Bronchial epithelial cell (primary cell): ENCODE measurements at regions not wholly inside any gene's neighbourhood (a gene's known extent, or its start where the extent isn't known, plus 50 kb on each side); places are given as distances from the start of the nearest gene placed in this dataset.

ENCODE experiments used
- DNase-seq: peaks from one replicate; pipeline ENCODE4 v3.0.0-alpha.2; 2010; ENCODE audit warnings: low read depth
- FAIRE-seq: peaks from 2 replicates; lab custom pipeline; 2011; peaks lifted over from hg19 to GRCh38; lab: Jason Lieb, UNC
- H3K27me3 ChIP-seq: 2 replicates; pipeline ENCODE4 v1.5.1; 2011; ENCODE audit warnings: low read length; ENCODE audit not compliant: control insufficient read depth, insufficient read depth
- H3K36me3 ChIP-seq: 2 replicates; pipeline ENCODE4 v1.5.1; 2011; ENCODE audit warnings: low read length; ENCODE audit not compliant: control insufficient read depth, insufficient read depth
- H3K4me3 ChIP-seq: 2 replicates; pipeline ENCODE4 v1.5.1; 2011; ENCODE audit warnings: mild to moderate bottlenecking, low read depth, low read length, control low read depth
- CTCF ChIP-seq: IDR thresholded peaks from 2 replicates; pipeline ENCODE4 v1.5.1; 2011; ENCODE audit warnings: mild to moderate bottlenecking, moderate library complexity, low read length, control low read depth, inconsistent platforms; ENCODE audit not compliant: insufficient read depth, severe bottlenecking

DNA sequence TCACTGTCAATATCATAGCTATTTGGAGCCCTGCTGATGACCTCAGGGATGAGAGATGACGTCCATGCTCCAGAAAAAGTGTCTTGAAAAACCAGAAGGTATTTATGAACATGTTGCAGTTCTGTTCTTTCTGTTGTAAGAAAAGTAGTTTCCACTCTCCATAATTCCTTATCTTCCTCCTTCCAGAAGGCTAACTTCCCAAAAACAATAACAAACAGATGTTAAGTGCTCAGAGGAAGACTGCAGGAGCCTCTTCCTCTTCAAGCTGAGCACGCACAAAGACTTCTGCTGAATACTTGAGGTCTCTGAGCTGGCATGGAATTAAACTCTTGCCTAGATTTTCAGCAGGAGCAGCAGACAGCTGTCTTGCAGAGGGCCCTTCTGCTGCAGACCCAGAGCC is 434.5 kb upstream of the KLHL29 start:
- Histone ChIP-seq H3K27me3 (no peaks in the 10 kb centered on the region), H3K4me3 (no peak overlapping the region), H3K36me3 (no peaks in the 10 kb centered on the region)
- FAIRE-seq, result no peak
- no peak for TF ChIP-seq CTCF
- DNase-seq, result no peak

DNA sequence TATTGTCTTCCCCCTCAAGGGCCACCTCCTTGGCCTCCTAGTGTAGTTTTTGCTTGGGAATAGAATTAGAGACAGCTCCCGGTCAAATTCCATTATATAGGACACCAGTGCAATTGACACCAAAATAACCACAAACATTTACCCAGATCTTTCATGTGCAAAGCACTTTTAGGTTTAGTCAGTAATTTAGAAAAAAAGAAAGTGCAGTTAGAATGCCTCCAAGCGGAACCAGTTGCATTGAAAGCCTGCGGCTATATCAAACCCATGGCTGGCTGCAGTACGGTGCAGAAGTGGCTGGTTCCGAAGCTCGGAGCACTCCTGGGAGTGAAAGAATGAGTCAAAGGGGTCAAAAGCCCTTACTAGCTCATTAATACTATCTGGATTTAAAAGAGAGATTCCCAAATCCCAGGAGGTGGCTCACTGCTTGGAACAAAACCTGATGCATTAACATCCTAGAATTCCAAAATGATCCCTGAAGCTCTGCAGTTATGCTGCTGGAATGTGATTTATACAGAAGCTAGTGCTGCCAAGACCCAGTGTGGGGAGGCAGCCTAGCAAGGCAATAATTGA is 432.2 kb upstream of the KLHL29 start:
- Histone ChIP-seq H3K27me3 (no peaks in the 10 kb centered on the region), H3K4me3 (no peak overlapping the region), H3K36me3 (no peaks in the 10 kb centered on the region)
- TF ChIP-seq CTCF, result no peak
- no peak for FAIRE-seq
- DNase-seq, result no peak

DNA sequence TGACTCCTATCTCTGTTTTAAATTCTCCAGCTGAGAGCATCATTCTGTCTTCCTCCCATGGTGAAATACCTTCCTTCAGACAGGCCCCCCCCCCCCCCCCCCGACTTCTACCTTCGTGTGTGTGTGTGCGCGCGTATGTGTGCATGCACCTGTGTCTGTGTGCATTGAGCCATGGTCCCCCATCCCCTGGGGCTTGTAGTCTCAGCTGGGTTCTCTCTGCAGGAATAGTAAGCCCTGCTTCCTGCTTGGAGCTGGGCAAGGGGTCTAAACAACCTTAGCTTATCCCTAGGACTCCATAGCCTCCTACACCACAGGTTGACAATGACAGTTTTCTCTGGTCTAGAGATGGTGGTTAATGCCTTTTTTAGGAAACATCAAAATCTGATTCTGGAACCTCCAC is 427.5 kb upstream of the KLHL29 start:
- DNase-seq (no peak), FAIRE-seq (no peak)
- no peak for TF ChIP-seq CTCF
- Histone ChIP-seq H3K36me3 (no peaks in the 10 kb centered on the region), H3K27me3 (no peaks in the 10 kb centered on the region), H3K4me3 (no peak overlapping the region)

- no peak for FAIRE-seq
- Histone ChIP-seq H3K27me3 (no peaks in the 10 kb centered on the region), H3K4me3 (no peak overlapping the region), H3K36me3 (no peaks in the 10 kb centered on the region)
- DNase-seq, result no peak
- no peak for TF ChIP-seq CTCF
Observed at GRCh38 chr2:22958308-22958707, 426.7 kb upstream of the KLHL29 start.

- no peak for TF ChIP-seq CTCF
- H3K36me3 ChIP-seq, result no peaks in the 10 kb centered on the region
- FAIRE-seq (no peak), DNase-seq (no peak)
- no peaks in the 10 kb centered on the region for H3K27me3 ChIP-seq
- no peak overlapping the region for H3K4me3 ChIP-seq
Observed at GRCh38 chr2:22967756-22968155, 417.2 kb upstream of the KLHL29 start.
